GM12875 (cell line): ENCODE measurements at regions not wholly inside any gene's neighbourhood (a gene's known extent, or its start where the extent isn't known, plus 50 kb on each side); places are given as distances from the start of the nearest gene placed in this dataset.

Source experiments
- H3K4me3 ChIP-seq: one replicate; pipeline ENCODE4 v1.5.1; 2011; ENCODE audit warnings: low read depth, low read length, control low read depth
- CTCF ChIP-seq: IDR thresholded peaks from 2 replicates; pipeline ENCODE4 v1.5.1; 2011; ENCODE audit warnings: low read depth, mild to moderate bottlenecking, control low read depth, inconsistent platforms, low read length, moderate library complexity, borderline replicate concordance; ENCODE audit not compliant: insufficient read depth

GRCh38 chr14:39726563-39726962 is 294.3 kb upstream of the FBXO33 start:
- TF ChIP-seq CTCF: no peak

GRCh38 chr14:39722547-39723273 is 290.5 kb upstream of the FBXO33 start:
- H3K4me3 ChIP-seq: no peak overlapping the region
- no peak for TF ChIP-seq CTCF

More at GRCh38 chr14:39726563-39726962, 294.3 kb upstream of the FBXO33 start:
- H3K4me3 ChIP-seq: no peak overlapping the region

- no peak for TF ChIP-seq CTCF
- no peak overlapping the region for H3K4me3 ChIP-seq
These were observed 284.8 kb upstream of the FBXO33 start for GRCh38 chr14:39716987-39717570.

- TF ChIP-seq CTCF: no peak
- H3K4me3 ChIP-seq: no peak overlapping the region
These were observed 280.2 kb upstream of the FBXO33 start for GRCh38 chr14:39712293-39712999.

GRCh38 chr14:39704594-39704993 is 272.4 kb upstream of the FBXO33 start:
- no peak for TF ChIP-seq CTCF
- no peak overlapping the region for H3K4me3 ChIP-seq

- no peak for TF ChIP-seq CTCF
- no peak overlapping the region for H3K4me3 ChIP-seq
These were observed 262.1 kb upstream of the FBXO33 start for GRCh38 chr14:39694341-39694740.
